ENCODE measurements at regions not wholly inside any gene's neighbourhood (a gene's known extent, or its start where the extent isn't known, plus 50 kb on each side); places are given as distances from the start of the nearest gene placed in this dataset.
"Not testable (repeated sequence)": the region's sequence is repeated elsewhere in the genome, so short reads cannot be mapped to it uniquely, and the experiment has no call there.

- DNase-seq = no peak
Observed at GRCh38 chr11:10998674-10999073, 140.8 kb upstream of the ZBED5 start.

GRCh38 chr11:10996678-10997077 is 138.8 kb upstream of the ZBED5 start:
- DNase-seq = no peak

GRCh38 chr11:10993640-10994039 is 135.8 kb upstream of the ZBED5 start:
- DNase-seq = no peak

- no peak for DNase-seq
Observed at GRCh38 chr11:10993186-10993585, 135.3 kb upstream of the ZBED5 start.

- no peak for DNase-seq
Observed at GRCh38 chr11:10991393-10991792, 133.5 kb upstream of the ZBED5 start.

- DNase-seq = no peak
Observed at GRCh38 chr11:10990637-10991193, 132.9 kb upstream of the ZBED5 start.

GRCh38 chr11:10990160-10990559 is 132.3 kb upstream of the ZBED5 start:
- DNase-seq = no peak

- no peak for DNase-seq
Observed at GRCh38 chr11:10986006-10986405, 128.2 kb upstream of the ZBED5 start.

GRCh38 chr11:10984742-10985141 is 126.9 kb upstream of the ZBED5 start:
- no peak for DNase-seq

- no peak for DNase-seq
Observed at GRCh38 chr11:10984250-10984649, 126.4 kb upstream of the ZBED5 start.

- no peak for DNase-seq
Observed at GRCh38 chr11:10982704-10983510, 125.1 kb upstream of the ZBED5 start.

- no peak for DNase-seq
Observed at GRCh38 chr11:10979529-10979928, 121.7 kb upstream of the ZBED5 start.

- no peak for DNase-seq
Observed at GRCh38 chr11:10978198-10978597, 120.3 kb upstream of the ZBED5 start.

- DNase-seq = peak; percentile 55
Observed at GRCh38 chr11:10975287-10975721, 117.5 kb upstream of the ZBED5 start.

- DNase-seq = peak; percentile 87
Observed at GRCh38 chr11:10973416-10973815, 115.6 kb upstream of the ZBED5 start.

GRCh38 chr11:10970926-10971325 is 113.1 kb upstream of the ZBED5 start:
- no peak for DNase-seq

GRCh38 chr11:10969387-10969786 is 111.5 kb upstream of the ZBED5 start:
- DNase-seq = no peak

GRCh38 chr11:10956884-10957283 is 99.0 kb upstream of the ZBED5 start:
- not testable (repeated sequence) for DNase-seq

GRCh38 chr11:10955616-10956015 is 97.8 kb upstream of the ZBED5 start:
- no peak for DNase-seq

- DNase-seq = no peak
Observed at GRCh38 chr11:10954184-10954583, 96.3 kb upstream of the ZBED5 start.

GRCh38 chr11:10952872-10953271 is 95.0 kb upstream of the ZBED5 start:
- no peak for DNase-seq

GRCh38 chr11:10947935-10948334 is 90.1 kb upstream of the ZBED5 start:
- DNase-seq = not testable (repeated sequence)

- no peak for DNase-seq
Observed at GRCh38 chr11:10946072-10946471, 88.2 kb upstream of the ZBED5 start.

- DNase-seq = no peak
Observed at GRCh38 chr11:10945196-10945595, 87.3 kb upstream of the ZBED5 start.

GRCh38 chr11:10943968-10944367 is 86.1 kb upstream of the ZBED5 start:
- no peak for DNase-seq

Data from COR-L47 (cell line).